PC-9 (cell line): ENCODE measurements at regions not wholly inside any gene's neighbourhood (a gene's known extent, or its start where the extent isn't known, plus 50 kb on each side); places are given as distances from the start of the nearest gene placed in this dataset.

ENCODE experiments used
- BruUV-seq: library from RNA; stranded (reverse); fragments of 400-500 nt; replicated peaks from 2 replicates; lab custom pipeline; 2021; lab: Mats Ljungman, UMichigan
- CTCF ChIA-PET: fragments of 300-600 bp; sonication (Branson Sonifier 250); formaldehyde crosslinking; loops from one replicate; lab custom pipeline; 2022; ENCODE audit warnings: antibody characterized with exemption; lab: Charles Lee
- POLR2A ChIA-PET: fragments of 300-600 bp; sonication (Branson Sonifier 250); formaldehyde crosslinking; loops from one replicate; lab custom pipeline; 2022; ENCODE audit warnings: antibody characterized with exemption; ENCODE audit not compliant: unreplicated experiment; lab: Charles Lee
- DNase-seq, 2 experiments: peaks; one replicate each; pipeline versions ENCODE4 v3.0.0 to v3.0.0-alpha.2; 2015 to 2022; ENCODE audit warnings: mixed read lengths in 1 of 2
- H2AFZ ChIP-seq: fragments of 200-600 bp; sonication (generic); 2 replicates; pipeline ENCODE4 v1.8.1; 2017; ENCODE audit warnings: antibody characterized with exemption
- H3F3A ChIP-seq: fragments of 200-600 bp; sonication (generic); 2 replicates; pipeline ENCODE4 v1.8.1; 2017; ENCODE audit warnings: antibody characterized with exemption, mild to moderate bottlenecking, low read depth; ENCODE audit not compliant: insufficient read depth
- H3K27ac ChIP-seq: fragments of 200-600 bp; sonication (generic); 2 replicates; pipeline ENCODE4 v1.6.1; 2016; ENCODE audit warnings: mixed run types
- H3K27me3 ChIP-seq: fragments of 200-600 bp; sonication (generic); 2 replicates; pipeline ENCODE4 v1.6.1; 2016; ENCODE audit warnings: low read depth, mixed run types; ENCODE audit not compliant: insufficient read depth
- H3K36me3 ChIP-seq: fragments of 200-600 bp; sonication (generic); 2 replicates; pipeline ENCODE4 v1.6.1; 2016; ENCODE audit warnings: low read depth, mixed run types
- H3K4me1 ChIP-seq: fragments of 200-600 bp; sonication (generic); replicated peaks from 2 replicates; pipeline ENCODE4 v1.6.1; 2016; ENCODE audit warnings: mixed run types; ENCODE audit not compliant: insufficient read depth
- H3K4me2 ChIP-seq: fragments of 200-600 bp; sonication (generic); 2 replicates; pipeline ENCODE4 v1.6.1; 2017; ENCODE audit warnings: mixed run types
- H3K4me3 ChIP-seq: fragments of 200-600 bp; sonication (generic); 2 replicates; pipeline ENCODE4 v1.6.1; 2016; ENCODE audit warnings: mixed run types
- H3K79me2 ChIP-seq: fragments of 200-600 bp; sonication (generic); 2 replicates; pipeline ENCODE4 v1.6.1; 2017; ENCODE audit warnings: low read depth, mixed run types
- H3K9me2 ChIP-seq: fragments of 200-600 bp; sonication (generic); 2 replicates; pipeline ENCODE4 v1.8.1; 2017; ENCODE audit warnings: mild to moderate bottlenecking; ENCODE audit not compliant: insufficient read depth
- H3K9me3 ChIP-seq: fragments of 200-600 bp; sonication (generic); 2 replicates; pipeline ENCODE4 v1.8.1; 2016; ENCODE audit warnings: low read depth; ENCODE audit not compliant: insufficient read depth
- H4K20me1 ChIP-seq: fragments of 200-600 bp; sonication (generic); 2 replicates; pipeline ENCODE4 v1.8.1; 2017; ENCODE audit not compliant: insufficient read depth
- EZH2 ChIP-seq: fragments of 200-600 bp; sonication (generic); IDR thresholded peaks from 2 replicates; pipeline ENCODE4 v1.8.0; 2017; ENCODE audit warnings: antibody characterized with exemption, low read depth
- intact Hi-C: fragments of 100-400 bp; cut with micrococcal nuclease; formaldehyde crosslinking; loops from one replicate; pipeline ENCODE4 v1.10.0; 2022; ENCODE audit not compliant: unreplicated experiment
- TF ChIP-seq, protein P1 (sequence below): fragments of 200-600 bp; sonication (generic); conservative IDR thresholded peaks from 2 replicates; pipeline ENCODE4 v1.6.1; 2017; ENCODE audit warnings: mixed run types, antibody characterized with exemption, mild to moderate bottlenecking, moderate library complexity

GRCh38 chr11:128236506-128237498 is 350.6 kb downstream of the ETS1 start:
- no peaks in the 10 kb centered on the region for H3K27me3 ChIP-seq
- H3K27ac ChIP-seq: no peak overlapping the region
- no peak overlapping the region for H3K4me3 ChIP-seq
- DNase-seq: no peak
- no peaks in the 10 kb centered on the region for H3K79me2 ChIP-seq
- H3F3A ChIP-seq: no peaks in the 10 kb centered on the region
- H3K9me2 ChIP-seq: no peaks in the 10 kb centered on the region
- ChIA-PET POLR2A (no interaction called here), CTCF (no interaction called here)
- H2AFZ ChIP-seq: no peak overlapping the region
- TF ChIP-seq, protein P1, sequence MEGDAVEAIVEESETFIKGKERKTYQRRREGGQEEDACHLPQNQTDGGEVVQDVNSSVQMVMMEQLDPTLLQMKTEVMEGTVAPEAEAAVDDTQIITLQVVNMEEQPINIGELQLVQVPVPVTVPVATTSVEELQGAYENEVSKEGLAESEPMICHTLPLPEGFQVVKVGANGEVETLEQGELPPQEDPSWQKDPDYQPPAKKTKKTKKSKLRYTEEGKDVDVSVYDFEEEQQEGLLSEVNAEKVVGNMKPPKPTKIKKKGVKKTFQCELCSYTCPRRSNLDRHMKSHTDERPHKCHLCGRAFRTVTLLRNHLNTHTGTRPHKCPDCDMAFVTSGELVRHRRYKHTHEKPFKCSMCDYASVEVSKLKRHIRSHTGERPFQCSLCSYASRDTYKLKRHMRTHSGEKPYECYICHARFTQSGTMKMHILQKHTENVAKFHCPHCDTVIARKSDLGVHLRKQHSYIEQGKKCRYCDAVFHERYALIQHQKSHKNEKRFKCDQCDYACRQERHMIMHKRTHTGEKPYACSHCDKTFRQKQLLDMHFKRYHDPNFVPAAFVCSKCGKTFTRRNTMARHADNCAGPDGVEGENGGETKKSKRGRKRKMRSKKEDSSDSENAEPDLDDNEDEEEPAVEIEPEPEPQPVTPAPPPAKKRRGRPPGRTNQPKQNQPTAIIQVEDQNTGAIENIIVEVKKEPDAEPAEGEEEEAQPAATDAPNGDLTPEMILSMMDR: no peak
- TF ChIP-seq EZH2: no peak
- no peaks in the 10 kb centered on the region for H3K4me1 ChIP-seq
- H4K20me1 ChIP-seq: no peaks in the 10 kb centered on the region
- no peaks in the 10 kb centered on the region for H3K36me3 ChIP-seq
- no peaks in the 10 kb centered on the region for H3K9me3 ChIP-seq
- BruUV-seq: no TSS peak
- intact Hi-C loops: no loop called here
- H3K4me2 ChIP-seq: no peak overlapping the region

GRCh38 chr11:128235958-128236357 is 351.4 kb downstream of the ETS1 start:
- Histone ChIP-seq H3F3A (no peaks in the 10 kb centered on the region), H3K4me2 (no peak overlapping the region), H3K4me1 (no peaks in the 10 kb centered on the region), H3K27ac (no peak overlapping the region), H3K79me2 (no peaks in the 10 kb centered on the region), H2AFZ (no peak overlapping the region), H3K27me3 (no peaks in the 10 kb centered on the region), H3K4me3 (no peak overlapping the region), H3K9me3 (no peaks in the 10 kb centered on the region), H4K20me1 (no peaks in the 10 kb centered on the region), H3K9me2 (no peaks in the 10 kb centered on the region), H3K36me3 (no peaks in the 10 kb centered on the region)
- intact Hi-C loops: no loop called here
- TF ChIP-seq, protein P1: no peak
- TF ChIP-seq EZH2: no peak
- ChIA-PET POLR2A (no interaction called here), CTCF (no interaction called here)
- BruUV-seq: no TSS peak
- DNase-seq: no peak

DNA sequence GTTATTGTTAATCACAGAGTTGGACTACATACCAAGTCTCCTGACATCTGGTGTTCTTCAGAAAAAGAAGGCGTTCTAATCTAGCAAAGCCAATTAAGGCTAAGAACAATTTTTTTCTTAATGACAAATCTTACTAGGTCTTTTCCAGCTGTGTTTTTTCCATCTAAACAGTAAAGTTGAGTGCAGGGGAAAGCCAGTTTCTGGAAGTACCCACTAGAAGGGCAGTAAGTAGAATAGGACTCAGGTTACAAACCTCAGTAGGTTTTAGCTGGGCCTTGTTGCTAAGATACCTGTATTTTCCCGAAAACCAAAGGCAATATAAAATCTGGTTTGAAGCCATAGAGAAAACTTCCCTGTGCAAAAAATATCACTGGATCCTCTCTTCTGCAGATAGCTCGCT is 351.9 kb downstream of the ETS1 start:
- TF ChIP-seq, protein P1: no peak
- no peak for TF ChIP-seq EZH2
- no peak for DNase-seq
- no peaks in the 10 kb centered on the region for H3K36me3 ChIP-seq
- no peaks in the 10 kb centered on the region for H3K9me2 ChIP-seq
- BruUV-seq: no TSS peak
- no peaks in the 10 kb centered on the region for H3K27me3 ChIP-seq
- H3K4me3 ChIP-seq: no peak overlapping the region
- ChIA-PET CTCF (no interaction called here), POLR2A (no interaction called here)
- no peak overlapping the region for H3K4me2 ChIP-seq
- intact Hi-C loops: no loop called here
- H4K20me1 ChIP-seq: no peaks in the 10 kb centered on the region
- H3K4me1 ChIP-seq: no peaks in the 10 kb centered on the region
- H2AFZ ChIP-seq: no peak overlapping the region
- H3K9me3 ChIP-seq: no peaks in the 10 kb centered on the region
- no peak overlapping the region for H3K27ac ChIP-seq
- H3F3A ChIP-seq: no peaks in the 10 kb centered on the region
- H3K79me2 ChIP-seq: no peaks in the 10 kb centered on the region
